Fibroblast of lung (primary cell): ENCODE measurements at regions not wholly inside any gene's neighbourhood (a gene's known extent, or its start where the extent isn't known, plus 50 kb on each side); places are given as distances from the start of the nearest gene placed in this dataset.

Source experiments
- EZH2 ChIP-seq: IDR thresholded peaks from 2 replicates; pipeline ENCODE4 v1.5.1; 2012; ENCODE audit warnings: low read length, control low read depth, mild to moderate bottlenecking; ENCODE audit errors: missing control alignments
- TF ChIP-seq, protein P1 (sequence below), 2 donors: IDR thresholded peaks in 1 of 2; conservative IDR thresholded peaks in 1 of 2; 1 replicate in 1 of 2; 2 replicates in 1 of 2; pipeline ENCODE4 v1.5.1; 2011 to 2012; ENCODE audit warnings: low read length in 2 of 2, control low read depth in 1 of 2, inconsistent platforms in 1 of 2, low read depth in 1 of 2, mild to moderate bottlenecking in 1 of 2

GRCh38 chr20:57883224-57883623 lies 173.4 kb upstream of the PMEPA1 start:
- TF ChIP-seq, protein P1, sequence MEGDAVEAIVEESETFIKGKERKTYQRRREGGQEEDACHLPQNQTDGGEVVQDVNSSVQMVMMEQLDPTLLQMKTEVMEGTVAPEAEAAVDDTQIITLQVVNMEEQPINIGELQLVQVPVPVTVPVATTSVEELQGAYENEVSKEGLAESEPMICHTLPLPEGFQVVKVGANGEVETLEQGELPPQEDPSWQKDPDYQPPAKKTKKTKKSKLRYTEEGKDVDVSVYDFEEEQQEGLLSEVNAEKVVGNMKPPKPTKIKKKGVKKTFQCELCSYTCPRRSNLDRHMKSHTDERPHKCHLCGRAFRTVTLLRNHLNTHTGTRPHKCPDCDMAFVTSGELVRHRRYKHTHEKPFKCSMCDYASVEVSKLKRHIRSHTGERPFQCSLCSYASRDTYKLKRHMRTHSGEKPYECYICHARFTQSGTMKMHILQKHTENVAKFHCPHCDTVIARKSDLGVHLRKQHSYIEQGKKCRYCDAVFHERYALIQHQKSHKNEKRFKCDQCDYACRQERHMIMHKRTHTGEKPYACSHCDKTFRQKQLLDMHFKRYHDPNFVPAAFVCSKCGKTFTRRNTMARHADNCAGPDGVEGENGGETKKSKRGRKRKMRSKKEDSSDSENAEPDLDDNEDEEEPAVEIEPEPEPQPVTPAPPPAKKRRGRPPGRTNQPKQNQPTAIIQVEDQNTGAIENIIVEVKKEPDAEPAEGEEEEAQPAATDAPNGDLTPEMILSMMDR (conservative IDR thresholded peaks at IDR 0.05 in 1 of 2, IDR thresholded peaks at IDR 0.05 in 1 of 2; ENCODE audit: low read depth in 1 of 2, low read length in 2 of 2), result no peak
- TF ChIP-seq EZH2, result no peak
